GM19467 (cell line): ENCODE measurements at regions not wholly inside any gene's neighbourhood (a gene's known extent, or its start where the extent isn't known, plus 50 kb on each side); places are given as distances from the start of the nearest gene placed in this dataset.

Experiments
- ATAC-seq: cut with Tn5 transposase; IDR thresholded peaks from one replicate; pipeline ENCODE4 v1.9.1; 2021; ENCODE audit warnings: mild to moderate bottlenecking, moderate library complexity; ENCODE audit not compliant: unreplicated experiment

DNA sequence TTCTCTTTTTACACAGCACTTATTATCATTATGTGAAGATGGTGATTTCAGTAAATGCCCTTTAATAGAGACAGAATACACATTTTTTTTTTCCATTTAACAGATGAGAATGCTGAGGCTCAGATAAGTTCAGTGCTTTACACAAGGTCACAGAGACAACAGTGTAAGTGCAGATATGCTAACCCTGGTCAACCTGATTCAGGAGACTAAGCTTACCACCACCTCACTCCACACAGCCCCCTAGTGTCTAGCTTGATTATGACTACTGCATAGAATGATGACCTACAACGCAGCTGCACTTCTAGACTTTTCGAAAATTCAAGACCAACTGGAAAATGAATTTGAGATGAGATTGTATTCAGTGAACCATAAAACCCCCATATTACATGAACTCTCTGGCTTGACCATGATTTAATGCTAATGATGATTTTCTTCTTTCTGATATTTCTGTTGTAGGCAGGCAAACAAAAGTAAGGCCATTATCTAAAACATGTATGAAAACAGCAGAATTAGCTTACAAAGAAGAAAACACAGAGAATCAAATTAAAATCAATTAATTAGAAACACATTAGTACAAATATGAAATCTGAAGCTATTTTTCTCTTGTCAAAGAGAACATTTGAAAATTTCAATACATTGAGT is 212.1 kb upstream of the PHACTR1 start:
- no peak for ATAC-seq

DNA sequence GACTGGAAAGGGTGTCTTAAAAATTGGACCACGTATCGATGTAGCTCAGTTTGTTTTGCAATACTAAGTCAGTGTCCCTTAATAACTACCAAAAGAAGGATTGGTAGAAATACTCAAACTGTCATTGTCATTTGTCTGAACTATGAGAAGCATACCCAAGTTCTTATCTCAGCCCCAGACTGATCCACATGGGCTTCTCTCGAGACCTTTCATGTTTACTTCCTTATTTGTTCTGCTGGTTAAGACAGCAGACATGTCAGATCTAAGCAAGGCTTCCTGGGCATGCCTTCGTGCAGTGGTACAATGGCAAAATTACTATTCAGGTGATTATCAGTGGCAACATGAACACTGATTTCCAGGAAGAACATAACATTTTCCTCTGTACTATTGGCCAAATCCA is 211.1 kb upstream of the PHACTR1 start:
- no peak for ATAC-seq

DNA sequence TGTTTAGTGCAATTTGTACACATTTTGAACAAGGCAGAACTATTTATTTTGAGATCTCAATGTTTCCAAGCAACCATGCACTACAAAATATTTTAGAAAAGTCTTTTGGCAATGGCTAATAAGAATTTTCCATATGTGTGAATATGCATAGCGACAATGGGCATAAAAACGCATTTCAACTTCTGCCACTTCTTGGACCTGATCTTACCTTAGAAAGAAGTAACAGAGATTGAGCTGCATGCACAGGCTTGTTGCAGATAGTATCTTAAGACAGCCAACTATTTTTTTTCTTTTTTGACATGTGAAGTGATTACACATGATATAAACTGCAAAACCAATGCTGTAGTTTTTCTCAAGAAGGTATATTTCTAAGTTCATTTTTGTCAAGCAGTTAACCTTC is 210.4 kb upstream of the PHACTR1 start:
- no peak for ATAC-seq

DNA sequence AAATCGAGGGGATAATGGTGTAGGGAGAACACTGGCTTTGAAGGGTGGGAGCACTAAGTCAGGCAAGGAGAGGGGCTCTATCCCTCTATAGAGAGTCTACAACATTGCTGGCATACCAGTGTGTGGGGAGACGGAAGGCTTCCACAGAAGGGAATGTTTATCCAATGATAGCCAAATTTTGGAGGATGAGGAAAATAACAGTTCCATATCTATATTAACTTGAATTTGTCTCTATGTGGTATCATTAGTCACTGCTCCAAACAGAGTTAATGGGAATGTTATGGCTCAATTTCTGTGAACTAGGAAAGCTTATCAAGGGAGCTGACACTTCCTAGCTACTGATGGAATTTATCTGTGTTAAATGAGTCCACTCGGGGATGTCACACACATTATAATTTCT is 208.9 kb upstream of the PHACTR1 start:
- ATAC-seq: no peak

DNA sequence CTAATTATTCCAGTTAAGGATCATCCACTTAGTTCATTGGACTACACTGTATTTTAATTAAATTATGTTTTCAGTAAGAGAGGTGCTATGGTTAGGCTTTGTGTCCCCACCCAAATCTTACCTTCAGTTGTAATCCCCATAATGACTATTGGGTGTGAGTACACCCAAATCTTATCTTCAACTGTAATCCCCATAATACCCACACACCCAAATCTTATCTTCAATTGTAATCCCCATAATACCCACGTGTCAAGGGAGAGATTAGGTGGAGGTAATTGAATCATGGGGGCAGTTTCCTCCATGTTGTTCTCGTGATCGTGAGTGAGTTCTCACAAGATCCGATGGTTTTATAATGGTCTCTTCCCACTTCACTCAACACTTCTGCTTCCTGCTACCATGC is 208.0 kb upstream of the PHACTR1 start:
- no peak for ATAC-seq

DNA sequence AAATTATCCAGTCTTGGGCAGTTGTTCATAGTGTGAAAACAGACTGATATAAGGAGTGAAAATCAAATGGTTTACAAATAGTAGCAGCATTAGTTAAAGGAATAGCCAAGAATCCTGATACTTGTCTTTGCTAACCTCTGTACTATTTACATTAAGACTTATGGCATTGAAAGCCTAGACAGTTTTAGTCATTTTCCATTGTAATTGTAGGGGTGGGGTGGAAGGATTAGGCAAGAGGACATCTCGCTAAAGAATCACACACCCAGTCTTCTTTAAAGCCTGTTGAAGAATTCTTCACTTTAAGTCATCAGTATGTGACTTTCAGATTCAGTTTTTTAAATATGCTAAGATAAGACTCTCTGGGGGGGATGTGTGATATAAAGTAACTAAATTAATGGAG is 207.5 kb upstream of the PHACTR1 start:
- ATAC-seq: no peak

DNA sequence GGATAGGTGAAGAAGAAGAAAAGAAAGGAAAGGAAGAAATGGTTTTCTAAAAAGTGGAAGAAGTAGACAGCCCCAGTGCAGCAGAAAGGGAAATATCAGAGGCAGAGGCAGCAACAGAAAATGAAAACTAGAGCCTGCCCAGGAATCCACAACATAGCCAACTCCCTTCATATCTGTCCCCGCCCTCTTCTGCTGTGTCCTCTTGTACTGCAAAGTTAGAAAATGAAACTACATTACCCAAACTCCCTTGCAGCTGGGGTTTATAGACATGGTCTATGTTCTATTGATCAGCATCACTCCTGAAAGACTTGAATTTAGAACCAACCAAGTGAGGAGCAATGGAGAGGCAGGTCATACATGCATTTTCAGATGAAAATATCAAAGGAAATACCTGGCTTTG is 200.5 kb upstream of the PHACTR1 start:
- no peak for ATAC-seq

DNA sequence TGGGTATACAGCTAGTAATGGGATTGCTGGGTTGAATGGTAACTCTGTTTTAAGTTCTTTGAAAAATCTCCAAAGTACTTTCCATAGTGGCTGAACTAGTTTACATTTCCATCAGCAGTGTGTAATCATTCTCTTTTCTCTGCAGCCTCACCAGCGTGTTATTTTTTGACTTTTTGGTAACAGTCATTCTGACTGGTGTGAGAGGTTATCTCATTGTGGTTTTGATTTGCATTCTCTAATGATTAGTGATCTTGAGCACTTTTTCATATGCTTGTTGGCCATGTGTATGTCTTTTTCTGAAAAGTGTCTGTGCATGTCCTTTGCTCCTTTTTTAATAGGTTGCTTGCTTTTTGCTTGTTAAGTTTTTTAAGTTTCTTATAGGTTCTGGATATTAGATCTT is 194.2 kb upstream of the PHACTR1 start:
- no peak for ATAC-seq

DNA sequence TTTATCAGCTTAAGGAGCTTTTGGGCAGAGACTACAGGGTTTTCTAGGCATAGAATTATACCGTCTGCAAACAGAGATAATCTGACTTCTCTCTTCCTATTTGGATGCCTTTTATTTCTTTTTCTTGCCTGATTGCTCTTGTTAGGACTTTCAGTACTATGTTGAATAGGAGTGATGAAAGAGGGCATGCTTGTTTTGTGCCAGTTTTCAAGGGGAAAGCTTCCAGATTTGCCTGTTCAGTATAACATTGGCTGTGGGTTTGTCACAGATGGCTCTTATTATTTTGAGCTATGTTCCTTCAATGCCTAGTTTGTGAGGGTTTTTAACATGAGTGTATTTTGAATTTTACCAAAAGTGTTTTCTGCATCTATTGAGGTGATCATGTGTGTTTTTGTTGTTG is 192.8 kb upstream of the PHACTR1 start:
- no peak for ATAC-seq

DNA sequence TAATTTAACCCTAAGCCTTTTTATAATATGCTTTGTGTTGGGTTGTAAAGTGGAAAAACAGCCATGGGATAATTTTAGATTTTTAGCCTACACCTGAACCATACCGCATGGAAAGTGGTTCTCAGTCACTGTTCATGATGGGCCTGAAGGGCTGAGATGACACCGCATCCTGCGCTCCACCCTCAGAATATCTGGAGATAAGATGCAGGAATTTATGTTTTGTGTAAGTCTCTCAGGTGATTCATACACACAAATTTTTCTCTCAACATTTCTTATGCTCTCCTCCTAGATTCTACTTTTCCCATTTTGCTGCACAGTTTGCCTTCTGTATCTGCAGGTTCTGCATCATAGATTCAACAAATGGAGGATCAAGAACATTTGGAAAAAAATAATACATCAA is 191.3 kb upstream of the PHACTR1 start:
- no peak for ATAC-seq

DNA sequence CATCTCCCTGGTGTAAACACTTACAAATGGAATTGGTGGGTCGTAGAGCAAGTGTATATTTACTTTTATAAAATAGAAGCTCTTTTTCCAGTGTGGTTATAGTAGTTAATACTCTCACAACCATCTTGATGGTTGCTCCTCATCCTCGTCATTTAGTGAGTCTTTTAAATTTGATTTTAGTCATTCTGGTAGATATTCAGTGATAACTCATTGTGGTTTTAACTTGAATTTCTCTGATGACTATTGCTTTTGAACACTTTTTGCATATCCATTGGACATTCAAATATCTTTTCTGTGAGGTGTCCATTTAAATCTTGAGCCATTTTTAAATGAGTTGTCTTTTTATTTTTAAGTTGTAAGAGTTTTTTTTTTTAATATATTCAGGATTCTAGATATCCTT is 189.2 kb upstream of the PHACTR1 start:
- ATAC-seq: no peak

DNA sequence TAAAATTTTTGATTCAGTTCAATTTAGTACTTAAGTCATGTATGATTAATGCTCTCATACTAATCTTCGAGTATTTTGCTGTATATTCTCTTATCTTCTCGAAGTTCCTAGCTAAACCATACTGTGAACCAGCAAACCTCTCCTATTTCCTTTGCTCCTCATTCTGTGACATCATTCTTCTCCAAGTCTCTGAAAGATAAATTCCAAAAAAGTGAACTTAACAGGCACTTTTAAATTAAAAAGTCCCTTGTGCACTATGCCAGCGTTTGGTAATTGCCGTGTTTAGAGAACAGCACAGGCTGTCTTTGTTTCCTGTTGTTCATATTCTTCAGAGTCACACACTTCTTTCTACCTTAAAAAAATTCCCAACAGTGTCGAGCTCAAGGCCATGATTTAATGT is 188.4 kb upstream of the PHACTR1 start:
- ATAC-seq: no peak

DNA sequence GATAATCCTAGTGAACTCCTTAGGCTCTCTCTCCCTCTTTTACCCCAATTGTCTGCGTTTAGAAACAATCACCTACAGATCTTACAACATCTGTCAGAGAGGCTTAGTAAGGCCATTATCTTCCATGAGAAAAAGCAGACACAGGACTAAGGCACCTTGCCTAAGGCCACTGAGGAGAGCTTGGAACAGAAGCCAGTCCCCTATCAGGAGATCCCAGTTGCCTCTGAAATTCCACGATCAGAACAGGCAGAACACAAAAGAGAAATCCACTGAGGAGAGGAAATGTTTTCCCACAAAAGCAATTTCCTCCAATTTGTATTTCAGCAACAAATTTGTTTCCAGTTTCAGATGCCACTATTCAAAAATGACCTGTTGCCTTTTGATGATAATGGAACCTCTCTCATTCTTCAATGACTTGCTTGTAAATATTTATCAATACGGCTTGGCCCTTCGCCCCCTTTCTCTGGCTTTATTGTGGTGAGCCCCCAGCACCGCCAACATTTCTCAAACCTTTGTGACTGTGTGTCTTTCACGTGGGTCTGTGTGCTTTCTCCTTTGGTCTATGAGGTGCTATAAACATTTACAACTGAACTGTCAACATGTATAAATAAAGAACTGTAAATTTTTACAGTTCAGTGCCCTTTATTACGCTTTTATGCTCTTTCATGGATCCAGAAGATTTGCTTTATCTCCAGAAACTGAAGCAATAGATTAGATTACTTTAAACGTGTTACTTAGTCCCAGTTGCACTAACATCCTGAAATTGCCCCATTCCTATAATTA is 187.8 kb upstream of the PHACTR1 start:
- no peak for ATAC-seq

DNA sequence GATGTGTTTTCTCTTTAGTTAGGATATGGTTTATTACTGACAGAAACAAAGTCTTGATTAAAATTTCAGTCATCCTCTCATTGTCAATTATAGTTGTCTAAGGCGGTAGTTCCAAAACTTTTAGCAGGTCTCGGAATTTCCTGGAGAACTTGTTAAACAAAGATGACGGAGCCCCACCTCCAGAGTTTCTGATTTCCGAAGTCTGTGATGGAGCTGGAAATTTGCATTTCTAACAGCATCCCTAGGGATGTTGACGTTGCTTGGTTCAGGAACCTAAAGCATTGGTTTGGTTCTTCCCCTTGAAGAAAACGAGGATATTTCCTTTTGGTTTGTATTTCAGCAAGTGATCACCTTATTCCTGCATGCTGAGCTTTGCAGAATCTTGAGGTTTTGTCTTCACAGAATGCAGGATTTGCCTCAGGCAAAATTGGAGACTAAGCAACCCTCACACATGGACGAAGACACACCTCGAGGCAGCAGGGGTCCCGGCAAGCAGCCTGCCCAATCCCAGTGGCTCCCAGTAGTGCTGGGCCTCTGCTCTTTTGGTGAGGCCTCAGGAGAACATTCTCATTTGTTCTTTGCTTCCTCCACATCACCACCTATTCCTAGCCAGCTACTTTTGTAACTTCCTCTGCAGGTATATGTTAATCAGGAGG is 187.1 kb upstream of the PHACTR1 start:
- ATAC-seq: no peak

DNA sequence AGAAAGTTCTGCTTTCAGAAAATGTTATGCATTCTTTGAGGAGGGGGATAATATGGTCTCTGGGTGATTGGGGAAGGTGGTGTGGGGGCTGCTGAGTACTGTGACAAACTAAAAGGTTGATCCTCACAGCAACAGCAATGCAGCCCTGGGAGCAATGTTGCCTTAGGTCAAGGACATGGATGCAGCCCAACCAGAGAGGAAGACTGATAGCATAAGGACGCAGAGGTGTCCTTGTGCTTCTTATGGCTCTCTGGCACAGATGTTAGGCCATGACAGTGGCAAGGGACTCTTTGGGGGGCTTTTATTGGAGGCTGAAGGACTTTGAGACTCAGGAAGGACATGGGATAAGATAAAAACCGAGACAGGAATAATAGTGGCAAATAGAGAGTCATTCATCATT is 186.2 kb upstream of the PHACTR1 start:
- no peak for ATAC-seq

DNA sequence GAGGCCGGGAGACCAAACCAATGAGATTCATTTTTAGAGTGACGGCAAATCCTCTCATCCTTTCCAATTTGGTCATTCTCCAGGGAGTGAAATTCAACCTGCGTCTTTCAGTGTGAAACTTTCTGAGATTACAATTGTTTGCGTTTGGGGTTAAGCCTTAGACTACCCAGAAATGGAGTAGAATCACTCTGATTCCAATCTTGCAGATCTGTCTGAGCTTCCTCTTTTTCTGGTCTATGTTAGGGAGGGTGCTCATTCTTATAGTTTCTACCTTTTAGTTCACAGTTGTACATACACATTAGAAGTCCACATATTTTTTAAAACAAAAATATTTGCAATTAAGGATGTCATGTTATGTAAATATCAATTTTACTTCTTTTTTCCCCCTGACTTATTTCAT is 183.0 kb upstream of the PHACTR1 start:
- no peak for ATAC-seq

DNA sequence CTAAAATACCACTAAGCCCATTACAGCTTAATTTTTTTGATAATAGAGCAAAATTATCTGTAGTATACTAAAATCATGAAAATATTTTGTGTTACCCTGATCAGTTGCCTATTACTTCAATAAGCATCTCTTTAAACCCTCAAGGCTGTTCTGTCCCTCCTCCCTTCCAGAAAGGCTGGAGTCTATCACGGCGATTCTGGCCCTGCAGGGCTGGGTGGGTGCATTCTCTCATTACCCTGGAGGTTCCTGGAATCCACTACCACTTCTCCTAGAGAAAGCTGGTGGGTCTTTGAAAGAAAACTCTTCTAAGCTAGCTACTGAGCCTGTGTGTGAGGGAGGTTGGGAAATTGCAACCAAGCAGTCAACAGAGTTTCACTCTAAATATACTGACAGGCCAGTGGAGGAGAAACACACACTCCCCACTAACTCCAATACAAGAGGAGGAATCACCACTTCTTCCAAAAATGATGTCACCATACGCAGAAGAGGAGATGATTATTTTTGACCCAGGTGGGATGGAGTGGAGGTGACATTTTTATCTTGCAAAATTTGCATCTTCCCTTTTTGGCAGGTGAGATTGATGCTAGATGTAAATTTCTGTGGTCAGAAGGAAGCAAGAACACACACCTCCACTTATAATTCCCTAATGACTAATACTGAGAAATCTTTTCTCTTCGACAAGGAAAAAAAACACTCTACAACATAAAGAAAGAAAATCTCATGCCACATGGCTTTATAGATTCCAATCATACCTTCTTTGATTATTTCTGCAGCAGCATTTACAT is 182.3 kb upstream of the PHACTR1 start:
- no peak for ATAC-seq

DNA sequence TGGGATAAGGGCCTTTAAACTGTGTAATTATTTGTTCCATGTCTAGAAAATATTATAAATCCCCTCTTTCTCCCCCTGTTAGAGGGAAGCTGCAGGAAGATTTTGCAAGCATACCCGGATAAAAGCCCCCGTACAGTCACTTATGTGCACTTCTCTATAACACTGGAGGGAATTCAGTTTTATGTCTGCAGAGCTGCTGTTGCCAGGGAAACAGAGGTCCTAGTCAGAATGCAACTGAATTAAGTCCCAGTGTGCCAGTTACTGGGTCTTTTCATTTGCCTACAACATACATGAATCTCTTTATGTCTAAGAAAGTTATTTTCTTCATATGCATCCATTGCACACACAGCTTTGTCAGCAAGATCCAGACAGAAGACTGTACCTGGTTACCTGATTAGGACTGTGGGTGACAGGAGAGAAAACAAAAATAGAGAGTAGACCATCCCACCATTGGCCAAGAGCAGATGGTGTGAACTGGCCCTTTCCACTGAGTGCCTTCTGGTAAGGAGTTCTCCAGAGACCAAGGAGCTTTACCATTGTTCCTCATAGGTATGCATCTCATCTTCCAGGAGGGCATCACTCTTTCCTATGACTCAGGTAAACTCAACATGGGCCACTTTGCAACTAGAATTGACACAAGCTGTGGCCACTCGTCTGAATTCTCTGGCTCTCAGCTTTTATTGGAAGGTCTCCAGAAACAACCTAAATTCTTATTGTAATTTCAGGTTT is 180.8 kb upstream of the PHACTR1 start:
- ATAC-seq: no peak

DNA sequence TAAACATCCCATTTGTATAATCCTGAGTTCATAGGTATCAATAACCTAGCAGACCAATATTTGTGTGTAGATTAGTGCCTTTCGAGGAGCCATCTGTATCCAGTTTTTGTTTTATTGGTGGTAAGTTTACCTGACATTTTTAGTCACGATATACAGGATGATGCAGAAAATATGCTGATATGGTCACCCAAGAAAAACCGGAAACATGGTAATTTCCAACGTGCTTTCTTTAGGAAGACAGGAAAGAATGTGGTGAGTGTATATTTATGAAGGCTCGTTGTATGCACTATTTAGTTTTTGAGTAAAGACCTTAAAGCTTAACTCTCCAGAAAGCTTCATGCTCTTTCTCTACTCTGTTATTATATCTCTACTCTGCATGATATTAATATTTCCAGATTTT is 180.2 kb upstream of the PHACTR1 start:
- no peak for ATAC-seq

DNA sequence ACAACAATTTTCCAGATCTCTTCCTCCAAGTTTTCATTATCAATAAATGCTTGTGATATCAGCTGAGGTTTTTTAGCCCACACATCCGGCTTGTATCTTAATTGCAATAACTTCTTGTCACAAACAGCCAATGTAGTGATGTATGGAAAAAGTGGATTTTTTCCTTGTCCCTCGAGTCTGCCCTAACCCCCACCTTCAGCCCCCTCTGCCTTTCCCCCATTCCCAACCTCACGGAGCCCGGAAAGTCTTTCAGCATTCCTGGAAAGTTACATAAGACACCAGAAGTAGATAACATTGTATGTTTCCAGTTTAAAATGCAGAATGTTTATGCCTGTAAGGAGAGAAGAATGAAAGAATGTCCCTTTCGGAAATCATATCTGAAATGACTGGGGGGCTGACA is 179.2 kb upstream of the PHACTR1 start:
- ATAC-seq: no peak

DNA sequence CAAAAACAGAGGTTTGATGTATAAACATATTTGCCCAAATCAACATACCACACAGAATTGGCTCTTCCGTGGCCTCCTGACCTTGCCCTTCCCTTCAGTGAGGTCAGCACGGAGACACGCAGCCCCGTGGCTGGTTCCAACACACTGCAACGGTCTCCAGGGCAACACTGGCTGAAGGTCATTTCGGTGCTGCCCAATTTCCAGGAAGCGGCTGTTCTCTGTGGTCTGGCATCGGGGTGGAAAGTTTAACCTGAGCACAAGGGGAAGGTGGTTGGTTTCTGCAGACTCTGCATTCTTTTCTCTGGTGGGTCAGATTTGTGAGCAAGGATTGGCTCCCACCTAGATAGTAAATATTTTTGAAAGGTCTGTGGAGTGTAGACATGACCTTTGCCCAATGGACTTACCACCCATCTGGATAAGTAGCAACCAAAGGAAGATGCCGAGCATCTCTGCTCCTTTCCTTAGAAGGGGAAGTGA is 177.6 kb upstream of the PHACTR1 start:
- no peak for ATAC-seq
